HL-60 (cell line): ENCODE measurements at regions not wholly inside any gene's neighbourhood (a gene's known extent, or its start where the extent isn't known, plus 50 kb on each side); places are given as distances from the start of the nearest gene placed in this dataset.

Experiments
- DNase-seq, 2 experiments: peaks; one replicate each; pipeline ENCODE4 v3.0.0-alpha.2; 2010 to 2020; ENCODE audit warnings: low read depth in 1 of 2, low spot score in 1 of 2
- H3K27ac ChIP-seq: fragments of 250-450 bp; sonication (Bioruptor Pico); replicated peaks from 2 replicates; pipeline ENCODE4 v1.5.1; 2020; ENCODE audit warnings: mild to moderate bottlenecking, moderate library complexity
- H3K27me3 ChIP-seq: fragments of 250-450 bp; sonication (Bioruptor Pico); 2 replicates; pipeline ENCODE4 v1.5.1; 2021; ENCODE audit warnings: mild to moderate bottlenecking, moderate library complexity; ENCODE audit not compliant: insufficient read depth, poor library complexity, severe bottlenecking
- H3K4me3 ChIP-seq: replicated peaks from 2 replicates; pipeline ENCODE4 v1.5.1; 2011; ENCODE audit warnings: mild to moderate bottlenecking, control low read depth, low read length; ENCODE audit not compliant: insufficient read depth
- GABPA ChIP-seq: IDR thresholded peaks from 2 replicates; pipeline ENCODE4 v1.6.1; 2012; ENCODE audit warnings: low read depth
- POLR2AphosphoS5 ChIP-seq: IDR thresholded peaks from 2 replicates; pipeline ENCODE4 v1.6.1; 2012; ENCODE audit warnings: low read depth
- SPI1 ChIP-seq: IDR thresholded peaks from 2 replicates; pipeline ENCODE4 v1.6.1; 2012; ENCODE audit warnings: low read depth, mild to moderate bottlenecking, borderline replicate concordance
- TF ChIP-seq, protein P1 (sequence below): IDR thresholded peaks from one replicate; pipeline ENCODE4 v1.5.1; 2011; ENCODE audit warnings: low read length, control low read depth, inconsistent platforms; ENCODE audit not compliant: insufficient read depth
- TF ChIP-seq, protein P2 (sequence below): IDR thresholded peaks from 2 replicates; pipeline ENCODE4 v1.6.1; 2012; ENCODE audit warnings: low read depth; ENCODE audit not compliant: insufficient replicate concordance

DNA sequence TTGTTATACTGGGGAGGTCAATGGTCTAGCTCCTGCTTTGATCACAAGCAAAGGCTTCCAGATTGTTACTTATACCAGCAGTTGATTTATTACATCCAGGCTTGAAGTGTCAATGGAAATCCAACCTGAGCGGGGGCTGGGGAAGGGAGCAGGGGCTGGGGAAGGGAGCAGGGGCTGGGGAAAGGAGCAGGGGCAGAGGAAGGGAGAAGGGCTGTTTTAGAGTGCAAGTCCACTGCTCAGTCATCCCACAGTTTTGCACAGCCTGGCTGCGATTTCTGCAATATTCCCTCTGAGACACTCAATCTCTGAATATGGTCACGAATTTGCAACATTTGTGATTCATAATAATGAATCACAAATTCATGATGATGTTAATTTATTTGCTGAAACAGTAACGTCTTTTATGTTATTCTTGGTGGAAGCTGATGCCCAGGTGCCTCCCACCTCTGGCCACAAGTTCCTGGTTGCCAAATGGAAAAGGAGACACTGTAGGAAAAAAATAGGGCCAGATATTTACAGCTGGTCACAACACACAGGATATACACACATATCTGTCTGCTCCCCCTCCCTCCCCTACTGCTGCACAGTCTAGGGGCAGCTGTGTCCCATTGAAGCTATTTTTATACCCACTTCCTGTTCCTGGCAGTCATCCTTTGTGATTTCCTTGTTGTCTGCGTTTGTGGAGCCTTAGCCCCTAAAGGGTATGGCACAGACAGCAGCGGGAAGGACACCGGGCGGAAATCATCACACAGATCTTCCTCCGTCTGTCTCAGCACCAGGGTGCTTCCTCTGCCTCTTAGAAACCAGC, 325.1 kb downstream of the GADD45G start:
- Histone ChIP-seq H3K4me3 (no peak overlapping the region), H3K27ac (no peak overlapping the region), H3K27me3 (peaks cover 5% of the 10 kb centered on the region)
- no peak for TF ChIP-seq GABPA
- no peak for TF ChIP-seq SPI1
- TF ChIP-seq, protein P1, sequence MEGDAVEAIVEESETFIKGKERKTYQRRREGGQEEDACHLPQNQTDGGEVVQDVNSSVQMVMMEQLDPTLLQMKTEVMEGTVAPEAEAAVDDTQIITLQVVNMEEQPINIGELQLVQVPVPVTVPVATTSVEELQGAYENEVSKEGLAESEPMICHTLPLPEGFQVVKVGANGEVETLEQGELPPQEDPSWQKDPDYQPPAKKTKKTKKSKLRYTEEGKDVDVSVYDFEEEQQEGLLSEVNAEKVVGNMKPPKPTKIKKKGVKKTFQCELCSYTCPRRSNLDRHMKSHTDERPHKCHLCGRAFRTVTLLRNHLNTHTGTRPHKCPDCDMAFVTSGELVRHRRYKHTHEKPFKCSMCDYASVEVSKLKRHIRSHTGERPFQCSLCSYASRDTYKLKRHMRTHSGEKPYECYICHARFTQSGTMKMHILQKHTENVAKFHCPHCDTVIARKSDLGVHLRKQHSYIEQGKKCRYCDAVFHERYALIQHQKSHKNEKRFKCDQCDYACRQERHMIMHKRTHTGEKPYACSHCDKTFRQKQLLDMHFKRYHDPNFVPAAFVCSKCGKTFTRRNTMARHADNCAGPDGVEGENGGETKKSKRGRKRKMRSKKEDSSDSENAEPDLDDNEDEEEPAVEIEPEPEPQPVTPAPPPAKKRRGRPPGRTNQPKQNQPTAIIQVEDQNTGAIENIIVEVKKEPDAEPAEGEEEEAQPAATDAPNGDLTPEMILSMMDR = no peak
- TF ChIP-seq, protein P2, sequence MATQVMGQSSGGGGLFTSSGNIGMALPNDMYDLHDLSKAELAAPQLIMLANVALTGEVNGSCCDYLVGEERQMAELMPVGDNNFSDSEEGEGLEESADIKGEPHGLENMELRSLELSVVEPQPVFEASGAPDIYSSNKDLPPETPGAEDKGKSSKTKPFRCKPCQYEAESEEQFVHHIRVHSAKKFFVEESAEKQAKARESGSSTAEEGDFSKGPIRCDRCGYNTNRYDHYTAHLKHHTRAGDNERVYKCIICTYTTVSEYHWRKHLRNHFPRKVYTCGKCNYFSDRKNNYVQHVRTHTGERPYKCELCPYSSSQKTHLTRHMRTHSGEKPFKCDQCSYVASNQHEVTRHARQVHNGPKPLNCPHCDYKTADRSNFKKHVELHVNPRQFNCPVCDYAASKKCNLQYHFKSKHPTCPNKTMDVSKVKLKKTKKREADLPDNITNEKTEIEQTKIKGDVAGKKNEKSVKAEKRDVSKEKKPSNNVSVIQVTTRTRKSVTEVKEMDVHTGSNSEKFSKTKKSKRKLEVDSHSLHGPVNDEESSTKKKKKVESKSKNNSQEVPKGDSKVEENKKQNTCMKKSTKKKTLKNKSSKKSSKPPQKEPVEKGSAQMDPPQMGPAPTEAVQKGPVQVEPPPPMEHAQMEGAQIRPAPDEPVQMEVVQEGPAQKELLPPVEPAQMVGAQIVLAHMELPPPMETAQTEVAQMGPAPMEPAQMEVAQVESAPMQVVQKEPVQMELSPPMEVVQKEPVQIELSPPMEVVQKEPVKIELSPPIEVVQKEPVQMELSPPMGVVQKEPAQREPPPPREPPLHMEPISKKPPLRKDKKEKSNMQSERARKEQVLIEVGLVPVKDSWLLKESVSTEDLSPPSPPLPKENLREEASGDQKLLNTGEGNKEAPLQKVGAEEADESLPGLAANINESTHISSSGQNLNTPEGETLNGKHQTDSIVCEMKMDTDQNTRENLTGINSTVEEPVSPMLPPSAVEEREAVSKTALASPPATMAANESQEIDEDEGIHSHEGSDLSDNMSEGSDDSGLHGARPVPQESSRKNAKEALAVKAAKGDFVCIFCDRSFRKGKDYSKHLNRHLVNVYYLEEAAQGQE = no peak
- no peak for TF ChIP-seq POLR2AphosphoS5
- DNase-seq = no peak

DNA sequence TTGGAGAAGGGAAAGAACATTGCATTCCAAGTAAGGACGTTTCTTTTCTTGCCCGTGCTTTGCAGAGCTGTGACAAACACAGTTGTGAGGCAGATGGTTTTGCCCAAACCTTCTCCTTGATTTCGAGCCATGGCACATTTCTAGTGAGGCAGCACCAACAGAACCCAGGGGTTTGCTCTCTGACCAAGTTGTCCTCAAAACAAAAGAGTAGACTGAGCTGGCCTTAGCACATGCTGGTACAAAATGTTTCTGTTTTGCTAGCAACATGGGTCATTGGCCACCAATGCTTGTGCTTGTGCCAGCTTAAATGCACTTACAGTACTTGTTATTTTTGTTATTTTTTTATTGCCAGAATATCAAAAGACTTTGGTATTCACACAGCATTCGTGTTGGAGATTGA, 328.8 kb downstream of the GADD45G start:
- H3K27ac ChIP-seq = no peak overlapping the region
- no peak overlapping the region for H3K4me3 ChIP-seq
- no peak for DNase-seq
- TF ChIP-seq, protein P1 = no peak
- TF ChIP-seq GABPA = no peak
- peaks cover 15% of the 10 kb centered on the region for H3K27me3 ChIP-seq

DNA sequence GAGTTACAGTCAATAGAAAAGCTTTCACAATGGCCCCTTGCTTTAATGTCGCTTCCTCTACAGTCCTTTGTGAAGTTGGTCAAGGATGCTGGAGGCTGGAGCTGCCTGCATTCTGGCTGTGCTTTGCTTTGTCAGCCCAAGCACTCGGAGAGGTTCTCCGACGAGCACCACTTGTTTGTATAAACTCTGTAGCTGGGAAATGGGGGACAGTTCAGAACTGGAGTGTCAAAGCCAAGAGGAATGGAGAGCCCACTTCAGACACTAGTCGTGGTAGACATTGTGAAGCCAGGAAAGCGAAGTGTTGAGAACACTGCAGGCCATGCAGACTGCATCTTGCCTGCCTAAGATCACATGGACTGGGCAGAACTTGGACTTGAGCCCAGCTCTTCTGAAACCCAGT, 330.3 kb downstream of the GADD45G start:
- no peak overlapping the region for H3K27ac ChIP-seq
- TF ChIP-seq GABPA (no peak), SPI1 (no peak), POLR2AphosphoS5 (no peak)
- TF ChIP-seq, protein P2 = no peak
- TF ChIP-seq, protein P1 = no peak
- no peak overlapping the region for H3K4me3 ChIP-seq
- no peak for DNase-seq
- H3K27me3 ChIP-seq = peaks cover 19% of the 10 kb centered on the region

DNA sequence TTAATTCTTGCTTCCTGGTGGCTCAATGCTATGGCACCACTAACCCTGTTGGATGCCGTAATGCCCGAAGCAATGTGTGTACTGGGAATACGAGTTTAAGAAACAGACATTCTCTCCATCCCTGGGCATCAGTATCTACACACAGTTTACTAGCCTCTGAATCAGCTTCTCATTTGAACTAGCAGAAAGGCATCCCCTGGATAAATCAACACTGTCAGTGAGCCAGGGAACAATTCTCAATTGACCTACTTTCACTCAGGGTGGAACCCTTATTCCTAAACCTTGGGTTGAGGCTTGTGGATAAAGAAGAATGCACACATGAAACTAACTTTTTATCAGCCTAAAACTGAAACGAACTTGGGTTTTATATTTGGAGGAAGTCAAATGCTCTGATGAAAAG, 331.0 kb downstream of the GADD45G start:
- no peak for DNase-seq
- Histone ChIP-seq H3K27ac (no peak overlapping the region), H3K27me3 (peaks cover 24% of the 10 kb centered on the region), H3K4me3 (no peak overlapping the region)
- TF ChIP-seq, protein P1 = no peak
- no peak for TF ChIP-seq GABPA
- TF ChIP-seq, protein P2 = no peak
